Esophagus muscularis mucosa (tissue), 4 donors: ENCODE measurements at regions not wholly inside any gene's neighbourhood (a gene's known extent, or its start where the extent isn't known, plus 50 kb on each side); places are given as distances from the start of the nearest gene placed in this dataset.

ENCODE experiments used
- EP300 ChIP-seq: sonication (generic); formaldehyde crosslinking; IDR thresholded peaks from one replicate; pipeline ENCODE4 v1.6.1; 2017; ENCODE audit warnings: antibody characterized with exemption
- POLR2A ChIP-seq: fragments of 450-650 bp; IDR thresholded peaks from one replicate; pipeline ENCODE4 v1.6.1; 2017; ENCODE audit warnings: antibody characterized with exemption, moderate library complexity, mild to moderate bottlenecking, low read depth
- POLR2AphosphoS5 ChIP-seq, 2 donors: sonication (generic); formaldehyde crosslinking; IDR thresholded peaks; one replicate each; pipeline ENCODE4 v1.6.1; 2017; ENCODE audit warnings: antibody characterized with exemption in 2 of 2
- TF ChIP-seq, protein P1 (sequence below), 3 experiments: fragments of 200-600 bp in 2 of 3; fragments of 450-650 bp in 1 of 3; sonication (generic) in 2 of 3; IDR thresholded peaks; one replicate each; pipeline ENCODE4 v1.5.1; 2017 to 2019; ENCODE audit warnings: antibody characterized with exemption in 3 of 3, mild to moderate bottlenecking in 2 of 3, moderate library complexity in 1 of 3

DNA sequence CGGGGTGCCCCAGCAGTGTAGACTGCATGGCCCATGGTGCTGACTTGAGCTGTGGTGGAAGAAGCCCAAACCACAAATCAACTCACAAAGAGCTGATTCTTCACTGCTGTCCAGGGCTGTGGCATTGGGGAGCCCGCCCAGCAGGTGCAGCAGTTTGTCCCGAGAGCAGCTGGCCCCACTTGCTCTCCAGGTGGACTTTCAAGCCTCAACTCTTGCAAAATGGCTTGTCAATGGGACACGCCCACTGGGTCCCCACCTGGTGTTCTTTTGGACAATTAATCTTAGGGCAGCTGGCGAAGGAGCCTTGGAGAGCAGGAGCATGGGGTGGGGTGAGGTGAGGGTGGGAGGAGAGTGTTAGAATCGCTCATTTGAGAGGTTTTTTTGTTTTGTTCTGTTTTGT lies 117.9 kb downstream of the MYCN start:
- TF ChIP-seq, protein P1, sequence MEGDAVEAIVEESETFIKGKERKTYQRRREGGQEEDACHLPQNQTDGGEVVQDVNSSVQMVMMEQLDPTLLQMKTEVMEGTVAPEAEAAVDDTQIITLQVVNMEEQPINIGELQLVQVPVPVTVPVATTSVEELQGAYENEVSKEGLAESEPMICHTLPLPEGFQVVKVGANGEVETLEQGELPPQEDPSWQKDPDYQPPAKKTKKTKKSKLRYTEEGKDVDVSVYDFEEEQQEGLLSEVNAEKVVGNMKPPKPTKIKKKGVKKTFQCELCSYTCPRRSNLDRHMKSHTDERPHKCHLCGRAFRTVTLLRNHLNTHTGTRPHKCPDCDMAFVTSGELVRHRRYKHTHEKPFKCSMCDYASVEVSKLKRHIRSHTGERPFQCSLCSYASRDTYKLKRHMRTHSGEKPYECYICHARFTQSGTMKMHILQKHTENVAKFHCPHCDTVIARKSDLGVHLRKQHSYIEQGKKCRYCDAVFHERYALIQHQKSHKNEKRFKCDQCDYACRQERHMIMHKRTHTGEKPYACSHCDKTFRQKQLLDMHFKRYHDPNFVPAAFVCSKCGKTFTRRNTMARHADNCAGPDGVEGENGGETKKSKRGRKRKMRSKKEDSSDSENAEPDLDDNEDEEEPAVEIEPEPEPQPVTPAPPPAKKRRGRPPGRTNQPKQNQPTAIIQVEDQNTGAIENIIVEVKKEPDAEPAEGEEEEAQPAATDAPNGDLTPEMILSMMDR (IDR thresholded peaks at IDR 0.05), result no peak
- no peak for TF ChIP-seq POLR2AphosphoS5 (IDR thresholded peaks at IDR 0.05)
- TF ChIP-seq POLR2A, result no peak
- TF ChIP-seq EP300, result no peak
